ENCODE measurements at regions not wholly inside any gene's neighbourhood (a gene's known extent, or its start where the extent isn't known, plus 50 kb on each side); places are given as distances from the start of the nearest gene placed in this dataset.

- no peak for TF ChIP-seq HDAC6 (IDR thresholded peaks at IDR 0.05; ENCODE audit: low read depth, low read length)
These were observed 162.6 kb downstream of the BUB3 start (continued) for GRCh38 chr10:123316776-123317175.

Measured in H1 (cell line).